NOMO-1 (cell line): ENCODE measurements at regions not wholly inside any gene's neighbourhood (a gene's known extent, or its start where the extent isn't known, plus 50 kb on each side); places are given as distances from the start of the nearest gene placed in this dataset.
A peak's percentile ranks its signal among the peaks of the same experiment; 100 is the strongest.

Experiments
- DNase-seq, 2 experiments: peaks; one replicate each; lab custom pipeline; 2025; ENCODE audit not compliant: unreplicated experiment in 2 of 2; lab: John Stamatoyannopoulos, UW

- no peak for DNase-seq
Measured at GRCh38 chr3:102206511-102207031, 228.2 kb upstream of the ZPLD1 start.

GRCh38 chr3:102207151-102207571 lies 227.7 kb upstream of the ZPLD1 start:
- DNase-seq = no peak

GRCh38 chr3:102215166-102215565 lies 219.6 kb upstream of the ZPLD1 start:
- DNase-seq = no peak

GRCh38 chr3:102223132-102223531 lies 211.7 kb upstream of the ZPLD1 start:
- no peak for DNase-seq

GRCh38 chr3:102224171-102224570 lies 210.6 kb upstream of the ZPLD1 start:
- DNase-seq = peak in 1 of 2 experiments; percentile 23

GRCh38 chr3:102225005-102225404 lies 209.8 kb upstream of the ZPLD1 start:
- DNase-seq = no peak

- peak in 1 of 2 experiments; percentile 38 for DNase-seq
Measured at GRCh38 chr3:102225407-102226132, 209.2 kb upstream of the ZPLD1 start.

GRCh38 chr3:102226463-102226862 lies 208.4 kb upstream of the ZPLD1 start:
- DNase-seq = no peak

- DNase-seq = peak; percentile 62 to 69
Measured at GRCh38 chr3:102229062-102229655, 205.7 kb upstream of the ZPLD1 start.

GRCh38 chr3:102230057-102230456 lies 204.8 kb upstream of the ZPLD1 start:
- DNase-seq = peak in 1 of 2 experiments; percentile 62

GRCh38 chr3:102233881-102234280 lies 200.9 kb upstream of the ZPLD1 start:
- no peak for DNase-seq

GRCh38 chr3:102235679-102236078 lies 199.1 kb upstream of the ZPLD1 start:
- DNase-seq = no peak

GRCh38 chr3:102237181-102237580 lies 197.6 kb upstream of the ZPLD1 start:
- no peak for DNase-seq

GRCh38 chr3:102237838-102238237 lies 197.0 kb upstream of the ZPLD1 start:
- DNase-seq = no peak

GRCh38 chr3:102238362-102238761 lies 196.5 kb upstream of the ZPLD1 start:
- DNase-seq = no peak

- DNase-seq = no peak
Measured at GRCh38 chr3:102240720-102241119, 194.1 kb upstream of the ZPLD1 start.

GRCh38 chr3:102248981-102249705 lies 185.7 kb upstream of the ZPLD1 start:
- no peak for DNase-seq

- DNase-seq = no peak
Measured at GRCh38 chr3:102255736-102256135, 179.1 kb upstream of the ZPLD1 start.

GRCh38 chr3:102258666-102259227 lies 176.1 kb upstream of the ZPLD1 start:
- DNase-seq = no peak

GRCh38 chr3:102259663-102260062 lies 175.2 kb upstream of the ZPLD1 start:
- DNase-seq = no peak

GRCh38 chr3:102265720-102266119 lies 169.1 kb upstream of the ZPLD1 start:
- no peak for DNase-seq
